SKM-1 treated with dmso at 0.1 percent for 144 hours (cell line): ENCODE measurements at regions not wholly inside any gene's neighbourhood (a gene's known extent, or its start where the extent isn't known, plus 50 kb on each side); places are given as distances from the start of the nearest gene placed in this dataset.

ENCODE experiments used
- DNase-seq: peaks from one replicate; lab custom pipeline; 2025; ENCODE audit not compliant: unreplicated experiment; lab: John Stamatoyannopoulos, UW

DNA sequence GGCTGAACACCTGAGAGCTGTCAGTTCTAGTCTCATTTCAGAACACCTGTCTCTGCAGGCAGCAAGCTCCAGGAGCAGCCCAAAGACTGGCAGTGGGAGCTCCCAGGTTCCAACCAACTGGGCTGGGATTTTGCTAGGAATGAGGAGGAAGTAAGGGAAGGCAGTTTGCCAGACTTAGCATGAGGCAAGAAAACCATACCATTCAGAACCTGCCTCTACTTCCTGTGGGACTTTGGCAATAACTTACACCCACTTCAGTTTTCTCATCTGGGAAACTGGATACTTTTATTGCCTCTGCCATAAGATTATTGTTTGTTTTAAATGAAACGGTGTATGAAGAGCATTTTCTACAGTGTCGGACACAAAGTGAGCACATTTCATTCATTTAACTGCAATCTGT is 363.7 kb upstream of the ISX start:
- no peak for DNase-seq

DNA sequence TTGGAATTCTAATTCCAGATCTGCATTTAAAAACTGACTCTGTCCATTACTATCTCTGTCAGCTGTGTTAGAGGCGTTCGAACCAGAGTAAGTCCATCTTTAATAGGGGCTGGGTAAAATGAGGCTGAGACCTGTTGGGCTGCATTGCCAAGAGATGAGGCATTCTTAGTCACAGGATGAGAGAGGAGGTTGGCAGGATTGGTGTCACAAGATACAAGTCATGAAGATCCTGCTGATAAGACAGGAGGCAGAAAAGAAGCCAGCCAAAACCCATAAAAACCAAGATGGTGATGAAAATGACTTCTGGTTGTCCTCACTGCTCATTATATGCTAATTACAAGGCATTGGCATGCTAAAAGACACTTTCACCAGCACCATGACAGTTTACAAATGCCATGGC is 356.3 kb upstream of the ISX start:
- DNase-seq: no peak

DNA sequence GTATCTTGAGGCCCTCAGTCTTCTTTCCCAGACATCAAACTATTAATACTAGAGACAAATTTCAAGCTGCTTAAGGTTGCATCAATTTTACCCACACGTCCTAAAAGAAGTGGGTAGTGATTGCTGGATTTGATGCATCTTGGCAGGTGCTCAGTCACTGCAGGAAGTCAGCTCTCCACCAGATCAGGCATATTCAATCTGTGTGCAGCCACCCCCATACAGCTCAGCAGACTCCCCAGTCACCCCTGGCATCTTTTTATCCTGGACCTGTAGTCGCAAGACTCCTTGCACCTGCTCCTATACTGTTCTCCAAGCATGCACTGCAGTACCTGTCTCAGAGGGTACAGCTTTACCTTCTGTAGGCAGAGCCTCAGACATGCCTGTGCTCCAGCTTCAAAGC is 343.1 kb upstream of the ISX start:
- DNase-seq: no peak

DNA sequence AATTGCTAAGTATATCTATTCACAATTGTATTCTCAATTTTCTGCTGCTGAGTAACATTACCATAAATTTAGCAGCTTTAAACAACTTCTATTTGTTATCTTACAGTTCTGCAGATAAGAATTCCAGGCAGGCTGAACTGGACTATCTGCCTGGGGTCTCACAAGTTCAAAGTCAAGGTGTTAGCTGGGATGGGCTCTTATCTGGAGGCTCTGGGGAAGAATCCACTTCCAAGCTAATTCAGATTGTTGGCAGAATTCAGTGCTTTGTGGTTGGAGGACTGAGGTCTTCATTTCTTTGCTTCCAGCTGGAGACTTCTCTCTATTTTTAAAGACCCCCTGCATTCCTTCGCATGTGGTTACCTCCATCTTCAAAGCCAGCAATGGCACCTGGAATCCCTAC is 329.9 kb upstream of the ISX start:
- DNase-seq: no peak

DNA sequence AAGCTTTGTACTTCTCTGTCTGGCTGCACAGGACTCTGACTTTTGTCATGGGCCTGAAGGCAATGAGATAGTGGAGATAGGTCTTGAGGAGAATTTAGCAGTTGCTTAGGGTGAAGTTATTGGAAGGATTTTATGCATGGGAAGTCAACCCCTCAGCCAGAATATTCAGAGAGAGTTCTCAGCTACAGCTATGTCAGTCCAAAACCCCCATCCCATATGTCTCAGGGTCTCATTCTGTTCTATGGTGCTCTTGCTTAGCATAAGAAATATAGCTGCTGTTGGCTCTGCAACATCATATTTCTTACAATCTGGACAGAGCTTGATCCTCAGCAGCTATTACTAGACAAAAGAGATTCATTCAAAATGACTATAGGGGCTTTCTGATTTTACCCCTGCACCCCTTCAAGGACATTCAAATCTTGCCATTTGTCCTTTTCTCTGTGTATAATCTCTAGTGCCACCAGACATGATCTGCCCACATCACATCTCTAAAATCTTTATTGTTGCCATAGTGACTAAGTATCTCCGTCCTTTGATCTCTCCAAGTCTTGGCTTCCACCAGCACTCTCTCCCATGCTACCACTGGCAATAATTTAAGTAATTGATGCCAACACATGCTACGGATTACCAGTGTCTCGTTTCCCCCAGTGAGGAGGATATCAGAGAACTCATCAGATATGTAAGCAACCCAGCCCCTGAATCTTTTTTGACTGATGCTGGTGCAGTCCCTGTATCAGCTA is 327.1 kb upstream of the ISX start:
- DNase-seq: no peak

DNA sequence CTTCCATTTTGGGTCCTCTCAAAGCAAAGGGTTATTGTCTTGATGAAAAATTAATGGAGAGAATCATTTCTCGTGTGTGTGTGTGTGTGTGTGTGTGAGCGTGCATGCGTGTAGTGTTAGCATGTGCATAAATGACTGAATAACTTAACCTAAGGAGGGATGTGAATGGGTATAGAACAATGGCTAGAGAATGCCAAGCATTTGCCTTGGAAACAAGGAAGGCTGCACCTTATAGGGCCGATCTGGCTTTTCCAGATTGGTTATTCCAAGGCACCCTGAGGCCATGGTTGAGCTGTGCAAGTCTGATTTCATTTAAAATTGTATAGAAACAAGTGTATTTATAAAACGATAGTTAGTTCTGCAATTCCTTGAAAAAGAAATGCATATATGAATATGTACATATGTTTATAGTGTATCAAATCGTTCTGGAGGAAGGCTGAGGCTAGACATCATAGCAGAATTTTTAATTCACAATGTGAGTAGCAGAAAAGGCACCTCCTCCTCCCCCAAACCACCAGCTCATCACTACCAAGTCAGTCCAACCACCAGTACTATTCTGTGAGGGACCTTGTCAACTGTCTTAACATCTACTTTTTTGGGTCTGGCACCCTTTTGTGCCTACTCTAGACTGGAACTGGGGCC is 322.7 kb upstream of the ISX start:
- DNase-seq: no peak

DNA sequence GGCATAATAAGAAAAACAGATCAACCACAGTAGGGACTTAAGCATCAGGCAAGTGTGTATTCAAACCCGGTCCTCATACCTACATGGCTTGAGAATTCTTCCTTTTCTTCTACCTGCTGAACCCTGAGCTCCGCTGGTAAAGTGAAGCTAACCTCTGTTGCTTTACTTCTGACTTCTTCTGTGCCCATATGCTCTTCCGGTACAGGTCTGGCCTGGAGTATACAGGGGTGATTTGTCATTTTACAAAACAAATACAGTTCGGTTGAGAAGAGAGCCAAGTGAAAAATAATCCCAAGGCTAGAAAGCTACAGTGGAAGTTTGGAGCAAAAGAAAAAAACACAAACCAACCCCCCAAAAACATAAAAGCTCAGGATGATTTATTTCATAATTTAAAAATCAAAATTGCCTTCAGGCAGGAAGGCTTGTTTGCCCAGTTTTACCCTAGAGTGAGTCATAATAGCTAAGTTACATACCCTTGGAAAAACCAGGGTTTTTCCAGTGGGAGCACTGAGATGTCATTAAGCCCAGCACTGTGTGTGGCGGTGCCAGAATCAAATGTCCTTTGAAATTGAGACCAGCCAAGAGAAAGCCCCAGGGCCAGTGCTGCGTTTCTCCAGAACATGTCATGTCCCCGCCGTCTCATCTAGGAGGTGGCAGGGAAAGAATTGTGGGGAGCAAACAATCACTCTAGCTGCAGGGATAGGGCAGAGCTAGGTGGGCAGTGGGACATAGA is 305.5 kb upstream of the ISX start:
- DNase-seq: no peak

DNA sequence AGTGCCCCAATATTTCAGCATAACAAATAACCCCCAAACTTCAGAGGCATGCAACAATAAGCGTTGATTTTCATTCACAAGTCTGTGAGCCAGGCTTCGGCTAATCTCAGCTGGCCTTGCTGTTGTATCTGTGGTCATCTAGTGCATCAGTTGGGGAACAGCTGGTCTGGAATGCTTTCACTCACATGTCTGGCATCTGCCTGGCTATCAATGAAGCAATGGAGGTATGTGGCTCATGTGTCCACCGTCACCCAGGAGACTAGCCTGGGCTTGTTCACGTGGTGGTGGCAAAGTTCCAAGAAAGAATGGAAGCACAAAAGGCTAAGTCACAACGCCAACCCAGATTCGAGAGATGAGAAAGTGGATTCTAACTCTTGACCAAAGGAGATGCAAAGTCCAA is 304.8 kb upstream of the ISX start:
- no peak for DNase-seq

DNA sequence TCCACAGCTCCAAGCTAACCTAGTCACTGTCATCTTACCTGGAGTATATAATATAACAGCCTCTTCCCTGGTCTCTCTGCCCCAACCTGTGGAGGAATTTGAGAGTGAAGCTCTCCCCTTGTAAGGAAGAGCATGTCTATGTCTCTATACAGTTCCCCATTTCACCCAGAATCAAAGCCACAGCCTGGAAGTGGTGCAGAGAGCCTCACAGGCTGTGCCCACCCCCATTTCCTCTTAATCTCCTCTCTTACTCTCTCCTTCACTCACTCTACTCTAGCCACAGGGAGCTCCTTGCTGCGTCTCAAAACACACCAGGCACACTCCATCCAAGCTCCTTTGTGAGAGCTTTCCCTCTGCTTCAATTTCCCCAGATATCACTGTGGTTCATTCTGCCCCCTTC is 302.5 kb upstream of the ISX start:
- no peak for DNase-seq

DNA sequence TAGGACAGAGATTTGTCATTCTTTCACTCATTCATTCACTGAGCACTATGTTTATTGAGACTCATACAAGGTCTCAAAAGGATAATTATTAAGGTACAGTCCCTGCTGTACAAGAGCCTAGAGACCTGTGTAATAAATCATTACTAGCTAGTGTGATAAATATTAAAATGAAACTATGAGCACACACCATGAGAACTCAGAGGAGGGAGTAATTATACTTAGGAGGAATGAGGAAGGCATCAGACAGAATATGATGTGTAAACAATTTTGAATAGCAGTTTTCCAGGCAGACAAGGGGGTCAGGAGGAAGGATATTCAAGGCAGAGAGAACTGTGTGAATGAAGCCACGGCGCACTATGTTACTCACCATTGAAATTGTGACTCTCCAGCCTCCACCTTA is 300.8 kb upstream of the ISX start:
- DNase-seq: no peak

DNA sequence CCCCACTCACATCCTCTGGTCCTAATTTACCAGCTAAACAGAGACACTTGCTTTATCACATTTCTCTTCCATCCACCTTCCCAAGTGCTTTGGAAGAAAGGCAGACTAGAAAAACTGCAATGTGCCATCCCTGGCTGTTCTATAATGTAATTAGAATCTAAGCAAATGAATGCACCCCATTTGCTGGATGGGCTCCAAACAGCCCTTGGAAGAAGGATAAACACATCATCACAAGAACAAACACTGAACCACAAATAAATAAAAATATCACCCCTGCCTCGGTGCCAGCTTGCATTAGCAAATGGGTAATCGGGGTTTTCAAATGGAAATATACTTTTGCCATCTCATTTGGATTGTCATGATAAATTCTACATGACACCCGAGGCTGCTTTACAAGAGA is 296.6 kb upstream of the ISX start:
- no peak for DNase-seq

DNA sequence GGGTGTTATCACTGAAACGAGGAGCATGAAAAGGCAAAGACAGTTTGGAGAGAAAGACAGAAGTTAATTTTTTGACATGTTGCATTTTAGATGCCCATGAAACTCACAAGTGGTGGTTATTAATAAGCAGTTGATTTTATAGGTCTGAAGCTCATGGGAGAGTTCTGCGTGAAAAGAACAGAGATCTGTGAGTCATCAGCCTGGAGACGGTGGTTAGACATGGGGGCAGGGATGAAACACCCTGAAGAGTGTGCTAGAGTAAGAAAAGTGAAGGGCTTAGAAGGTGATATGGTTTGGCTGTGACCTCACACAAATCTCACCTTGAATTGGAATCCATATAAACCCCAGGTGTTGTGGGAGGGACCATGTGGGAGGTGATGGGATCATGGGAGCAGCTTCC is 289.1 kb upstream of the ISX start:
- DNase-seq: no peak

DNA sequence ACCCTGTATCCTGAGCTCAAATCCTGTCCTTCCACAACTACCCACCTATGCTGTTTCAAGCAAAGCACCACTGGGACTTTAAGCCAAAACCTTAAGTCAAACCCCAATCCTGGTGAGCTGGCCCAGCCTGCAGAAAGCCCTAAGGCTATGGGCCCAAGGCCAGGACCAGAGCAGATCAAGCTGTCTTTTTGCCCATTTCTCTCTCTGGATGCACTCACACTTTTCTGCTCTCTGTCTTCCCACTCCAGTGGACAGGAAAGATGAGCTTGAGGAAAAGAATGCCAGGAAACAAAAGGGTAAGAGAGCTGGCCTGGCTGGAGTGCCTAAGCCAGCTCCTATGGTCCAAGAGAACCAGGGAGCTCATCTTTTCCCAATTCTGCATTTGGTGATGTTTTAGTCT is 284.3 kb upstream of the ISX start:
- no peak for DNase-seq

DNA sequence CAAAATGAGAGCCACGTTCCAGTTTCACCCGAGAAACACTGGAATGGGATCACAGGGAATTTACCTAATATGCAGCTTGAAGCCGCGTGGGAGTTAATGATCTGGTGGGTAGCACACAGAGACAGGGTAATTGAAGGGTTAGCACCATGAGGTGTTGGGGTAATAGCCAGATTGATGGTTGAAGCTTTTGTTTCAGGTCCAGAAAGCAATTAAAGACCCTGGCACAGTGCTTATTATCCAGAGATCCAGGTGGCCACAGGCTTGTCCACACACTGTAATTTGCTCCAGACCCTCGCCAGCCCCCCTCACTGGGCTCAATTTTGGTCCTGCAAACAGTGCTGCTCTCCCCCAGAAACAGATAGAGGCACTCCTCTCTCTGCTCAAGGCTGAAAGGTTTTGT is 282.5 kb upstream of the ISX start:
- no peak for DNase-seq

DNA sequence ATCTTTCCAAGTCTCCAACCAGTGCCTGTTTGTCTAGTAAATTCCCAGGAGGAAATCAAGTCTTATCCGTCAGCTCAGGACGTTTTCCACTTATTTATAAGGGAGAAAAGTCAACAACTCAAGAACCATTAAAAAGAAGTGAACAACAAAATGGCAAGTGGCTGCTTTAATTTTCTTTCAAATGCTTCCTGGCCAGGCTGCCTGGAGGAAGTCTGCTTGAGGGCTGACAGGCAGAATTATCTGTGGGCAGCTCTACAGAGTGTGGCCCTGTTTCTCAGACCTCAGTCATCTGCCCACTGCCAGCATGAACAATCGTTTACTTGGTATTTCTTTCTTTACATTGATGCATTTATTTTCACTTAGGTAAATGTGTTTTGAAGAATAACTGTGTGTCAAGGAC is 281.9 kb upstream of the ISX start:
- DNase-seq: no peak

DNA sequence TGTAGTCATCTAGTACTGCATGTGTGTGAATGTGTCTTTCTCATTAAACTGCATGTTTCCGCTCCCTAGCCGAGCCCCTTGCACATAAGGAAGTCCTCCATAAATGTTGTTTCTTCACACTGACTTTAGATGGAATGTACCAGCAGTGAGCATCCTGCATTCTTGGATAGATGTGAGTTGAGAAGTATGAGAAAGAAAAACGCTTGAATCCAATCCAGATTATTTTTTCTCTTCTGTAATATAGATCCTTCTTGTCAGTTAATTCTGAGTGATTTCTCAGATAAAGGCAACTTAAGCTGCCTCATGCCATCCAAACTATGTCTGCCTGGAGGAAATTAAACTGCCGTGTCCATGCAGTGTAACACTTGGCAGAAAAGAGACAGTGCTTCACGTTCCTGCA is 268.1 kb upstream of the ISX start:
- DNase-seq: no peak

DNA sequence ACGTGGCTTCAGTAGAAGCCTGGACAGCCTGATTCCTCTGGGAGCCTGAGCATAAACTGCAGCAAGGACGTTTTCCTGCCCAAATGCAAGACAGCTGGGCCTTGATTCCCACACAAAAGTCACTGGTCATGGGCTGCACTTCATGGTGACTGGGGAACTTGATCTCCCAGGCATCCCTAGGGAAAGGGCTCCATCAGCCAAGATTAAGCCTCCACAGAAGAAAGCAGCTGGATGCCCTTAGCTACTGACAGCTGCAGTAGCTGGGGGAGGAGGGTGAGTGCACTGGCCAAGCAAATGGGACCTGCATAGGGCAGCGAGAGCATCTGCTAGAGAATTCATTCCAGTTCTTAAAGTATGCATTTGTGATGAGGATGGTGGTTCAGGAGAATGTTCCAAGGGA is 267.4 kb upstream of the ISX start:
- DNase-seq: no peak

DNA sequence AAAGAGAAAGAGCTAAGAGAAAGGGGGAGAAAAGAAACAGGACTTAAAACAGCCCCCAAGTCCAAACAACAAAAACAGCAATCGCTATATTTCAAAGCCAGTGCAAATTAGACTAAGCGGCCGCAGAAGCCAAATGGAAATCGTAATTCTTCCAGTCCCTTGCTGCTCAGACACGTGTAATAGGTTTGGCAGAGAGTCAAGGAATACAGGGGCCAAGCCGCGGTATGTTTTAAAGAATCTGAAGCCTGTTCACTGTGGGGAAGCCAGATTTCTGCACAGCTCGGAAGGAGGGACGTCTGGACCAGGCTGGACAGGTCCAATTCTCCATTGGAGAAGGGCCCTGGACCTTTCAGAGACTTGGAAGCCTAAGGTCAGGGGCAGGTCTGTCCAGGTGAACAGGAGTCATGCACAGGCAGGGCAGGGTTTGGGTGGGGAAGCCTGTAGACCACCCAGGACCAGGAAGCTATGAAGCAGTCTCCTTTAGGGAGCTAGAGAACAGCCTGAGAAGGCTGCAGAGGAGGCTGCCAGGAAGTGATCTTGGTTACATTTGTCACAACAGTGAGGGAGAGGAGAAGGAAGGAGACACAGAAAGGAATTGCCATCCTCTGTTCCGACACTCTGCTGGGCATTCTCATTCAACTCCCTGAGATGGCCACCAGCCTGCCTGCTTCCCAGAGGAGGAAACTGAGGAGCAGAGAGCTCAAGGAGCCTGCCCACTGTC is 265.5 kb upstream of the ISX start:
- DNase-seq: no peak

DNA sequence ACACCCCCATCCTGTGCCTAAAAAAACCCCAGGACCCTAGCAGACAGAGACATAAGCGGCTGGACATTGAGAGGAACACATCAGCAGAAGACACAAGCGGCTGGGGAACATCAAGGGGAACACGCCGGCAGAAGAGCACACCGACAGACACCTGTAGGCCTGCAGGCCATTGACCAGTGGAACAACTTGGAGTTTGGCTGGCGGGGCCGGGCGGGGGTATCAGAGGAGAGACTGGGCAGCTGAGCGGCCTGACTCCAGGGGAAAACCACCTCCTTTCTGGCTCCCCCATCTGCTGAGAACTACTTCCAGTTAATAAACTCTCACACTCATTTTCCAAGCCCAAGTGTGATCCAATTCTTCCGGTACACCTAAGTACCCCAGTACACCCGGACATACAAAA is 264.7 kb upstream of the ISX start:
- no peak for DNase-seq

DNA sequence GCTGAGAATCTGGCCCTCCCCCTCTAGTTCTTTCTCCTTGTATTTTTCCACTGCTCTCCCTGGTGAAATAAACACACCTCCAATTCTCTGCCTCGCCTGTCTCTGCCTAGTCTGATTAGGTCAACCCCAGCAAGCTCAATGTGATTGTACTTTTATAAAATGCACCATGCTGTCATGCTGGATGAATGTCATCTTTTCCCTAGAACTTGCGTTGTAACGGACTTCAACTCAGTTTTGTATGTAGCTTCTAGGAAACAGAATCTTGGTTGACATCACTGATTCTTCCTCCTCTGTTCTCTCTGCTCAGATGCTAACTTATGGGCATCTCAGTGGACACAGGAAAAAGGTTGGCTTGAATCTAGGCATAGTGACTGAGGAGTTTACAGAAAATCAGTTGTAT is 261.9 kb upstream of the ISX start:
- no peak for DNase-seq

DNA sequence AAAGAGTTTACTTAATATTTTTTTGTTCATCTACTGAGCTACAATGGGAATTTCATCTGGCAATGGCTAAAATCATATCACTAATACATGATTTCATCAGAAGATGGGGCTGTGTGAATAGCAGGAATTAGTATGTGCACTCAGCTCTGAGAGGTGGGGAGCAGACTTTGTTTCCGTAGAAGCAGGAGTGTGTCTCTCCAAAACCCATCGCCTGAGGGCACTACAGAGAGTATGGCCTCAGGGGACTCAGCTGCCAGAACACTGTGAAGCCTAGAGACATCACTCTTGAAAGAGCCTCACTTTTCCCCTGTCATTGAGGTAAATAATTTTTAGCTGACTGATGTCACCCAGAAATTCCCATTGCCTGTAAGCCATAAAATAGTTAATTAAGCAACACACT is 261.4 kb upstream of the ISX start:
- DNase-seq: no peak

DNA sequence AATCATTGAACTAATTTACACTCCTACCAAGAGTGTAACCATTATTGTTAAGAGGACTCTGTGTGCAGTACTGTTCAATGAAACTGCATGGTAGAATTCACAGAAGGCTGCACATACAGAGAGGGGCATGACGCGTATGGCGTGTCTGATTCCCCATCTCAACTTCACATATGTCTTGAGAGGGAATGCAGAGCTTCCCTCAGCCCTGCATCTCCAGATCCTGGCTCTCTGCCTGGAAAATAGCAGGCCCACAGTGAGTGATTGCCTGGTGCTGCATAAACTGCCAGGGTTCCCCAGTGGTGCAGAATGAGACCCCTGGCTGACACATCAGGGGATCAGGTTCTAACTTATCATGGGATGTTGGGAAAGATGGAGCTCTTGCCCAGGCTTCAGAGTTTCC is 260.2 kb upstream of the ISX start:
- no peak for DNase-seq
